PC-3 (cell line): ENCODE measurements at regions not wholly inside any gene's neighbourhood (a gene's known extent, or its start where the extent isn't known, plus 50 kb on each side); places are given as distances from the start of the nearest gene placed in this dataset.

Experiments
- ATAC-seq: fragments of 200-7000 bp; cut with Tn5 transposase; 2 replicates; pipeline ENCODE4 v1.9.1; 2020; ENCODE audit warnings: mild to moderate bottlenecking, moderate library complexity
- BruUV-seq: library from RNA; stranded (reverse); fragments of 400-500 nt; replicated peaks from 2 replicates; lab custom pipeline; 2021; lab: Mats Ljungman, UMichigan
- CTCF ChIA-PET: fragments of 300-600 bp; sonication (Branson Sonifier 250); formaldehyde crosslinking; loops from one replicate; lab custom pipeline; 2022; ENCODE audit warnings: antibody characterized with exemption; lab: Charles Lee
- POLR2A ChIA-PET: fragments of 300-600 bp; sonication (Branson Sonifier 250); formaldehyde crosslinking; loops from one replicate; lab custom pipeline; 2022; ENCODE audit warnings: antibody characterized with exemption; ENCODE audit not compliant: unreplicated experiment; lab: Charles Lee
- DNase-seq: peaks from one replicate; pipeline ENCODE4 v3.0.0-alpha.2; 2015
- H2AFZ ChIP-seq: fragments of 300-600 bp; sonication (generic); 2 replicates; pipeline ENCODE4 v1.6.0; 2016; ENCODE audit warnings: antibody characterized with exemption, low read length
- H3F3A ChIP-seq: fragments of 300-600 bp; sonication (generic); one replicate; pipeline ENCODE4 v1.6.0; 2017; ENCODE audit warnings: antibody characterized with exemption, low read length, control low read depth, mild to moderate bottlenecking; ENCODE audit not compliant: unreplicated experiment
- H3K27ac ChIP-seq: fragments of 300-600 bp; sonication (generic); 2 replicates; pipeline ENCODE4 v1.5.1; 2016; ENCODE audit warnings: mild to moderate bottlenecking, low read length
- H3K27me3 ChIP-seq: fragments of 300-600 bp; sonication (generic); 2 replicates; pipeline ENCODE4 v1.6.1; 2016; ENCODE audit warnings: low read length, mixed read lengths
- H3K36me3 ChIP-seq: fragments of 300-600 bp; sonication (generic); 2 replicates; pipeline ENCODE4 v1.6.1; 2016; ENCODE audit warnings: low read depth, mixed run types, low read length, mixed read lengths
- H3K4me1 ChIP-seq: fragments of 300-600 bp; sonication (generic); 2 replicates; pipeline ENCODE4 v1.5.1; 2016; ENCODE audit warnings: low read length; ENCODE audit not compliant: insufficient read depth
- H3K4me2 ChIP-seq: fragments of 300-600 bp; sonication (generic); 2 replicates; pipeline ENCODE4 v1.6.0; 2016; ENCODE audit warnings: low read length
- H3K4me3 ChIP-seq: fragments of 300-600 bp; sonication (generic); 2 replicates; pipeline ENCODE4 v1.5.1; 2016; ENCODE audit warnings: mild to moderate bottlenecking, low read length, mixed read lengths
- H3K79me2 ChIP-seq: fragments of 300-600 bp; sonication (generic); 2 replicates; pipeline ENCODE4 v1.6.1; 2017; ENCODE audit warnings: low read length, mixed read lengths
- H3K9ac ChIP-seq: fragments of 300-600 bp; sonication (generic); 2 replicates; pipeline ENCODE4 v1.6.0; 2016; ENCODE audit warnings: mild to moderate bottlenecking, low read length
- H3K9me2 ChIP-seq: fragments of 300-600 bp; sonication (generic); replicated peaks from 2 replicates; pipeline ENCODE4 v1.6.1; 2016; ENCODE audit warnings: mixed run types, low read length, mixed read lengths
- H3K9me3 ChIP-seq: fragments of 300-600 bp; sonication (generic); 2 replicates; pipeline ENCODE4 v1.6.1; 2016; ENCODE audit warnings: low read length, mixed read lengths
- H4K20me1 ChIP-seq: fragments of 300-600 bp; sonication (generic); 2 replicates; pipeline ENCODE4 v1.6.1; 2016; ENCODE audit warnings: low read length, mixed read lengths
- EZH2 ChIP-seq: fragments of 300-600 bp; sonication (generic); IDR thresholded peaks from one replicate; pipeline ENCODE4 v1.6.1; 2017; ENCODE audit warnings: antibody characterized with exemption, mild to moderate bottlenecking, low read length; ENCODE audit not compliant: unreplicated experiment
- EZH2phosphoT487 ChIP-seq: fragments of 300-600 bp; sonication (generic); IDR thresholded peaks from 2 replicates; pipeline ENCODE4 v1.6.1; 2018; ENCODE audit warnings: mild to moderate bottlenecking, antibody characterized with exemption, low read length, borderline replicate concordance
- intact Hi-C: fragments of 100-400 bp; cut with micrococcal nuclease; formaldehyde crosslinking; loops from 2 replicates; pipeline ENCODE4 v1.9.0; 2023
- TF ChIP-seq, protein P1 (sequence below): fragments of 300-600 bp; sonication (generic); conservative IDR thresholded peaks from 2 replicates; pipeline ENCODE4 v1.5.1; 2017; ENCODE audit warnings: antibody characterized with exemption, low read depth, mild to moderate bottlenecking, low read length

DNA sequence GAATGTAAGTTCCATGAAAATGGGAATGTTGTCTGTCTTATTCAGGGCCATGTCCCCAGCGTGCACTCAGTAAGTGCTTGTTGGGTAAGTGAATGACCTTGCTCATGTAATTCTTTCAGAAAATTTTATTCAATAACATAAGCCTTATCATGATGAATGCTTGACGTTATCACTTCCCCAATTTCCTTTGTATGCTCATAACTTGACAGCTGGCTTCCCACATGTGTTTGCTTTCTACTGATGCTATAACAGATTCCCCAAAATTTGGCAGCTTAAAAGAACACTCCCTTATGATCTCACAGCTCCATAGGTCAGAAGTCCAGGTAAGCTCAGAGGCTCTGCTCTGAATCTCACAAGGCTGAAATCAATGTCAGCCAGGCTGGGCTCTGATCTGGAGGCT lies 155.8 kb upstream of the POU2AF2 start:
- no peak for DNase-seq
- ChIA-PET POLR2A (no interaction called here), CTCF (no interaction called here)
- no peaks in the 10 kb centered on the region for H3F3A ChIP-seq
- BruUV-seq, result no TSS peak
- no peaks in the 10 kb centered on the region for H3K4me1 ChIP-seq
- no peak overlapping the region for H3K4me3 ChIP-seq
- H2AFZ ChIP-seq, result no peak overlapping the region
- no peaks in the 10 kb centered on the region for H4K20me1 ChIP-seq
- no peak overlapping the region for H3K27ac ChIP-seq
- H3K4me2 ChIP-seq, result no peak overlapping the region
- H3K27me3 ChIP-seq, result peaks cover 43% of the 10 kb centered on the region
- H3K9ac ChIP-seq, result no peak overlapping the region
- no peak for TF ChIP-seq EZH2
- TF ChIP-seq, protein P1, sequence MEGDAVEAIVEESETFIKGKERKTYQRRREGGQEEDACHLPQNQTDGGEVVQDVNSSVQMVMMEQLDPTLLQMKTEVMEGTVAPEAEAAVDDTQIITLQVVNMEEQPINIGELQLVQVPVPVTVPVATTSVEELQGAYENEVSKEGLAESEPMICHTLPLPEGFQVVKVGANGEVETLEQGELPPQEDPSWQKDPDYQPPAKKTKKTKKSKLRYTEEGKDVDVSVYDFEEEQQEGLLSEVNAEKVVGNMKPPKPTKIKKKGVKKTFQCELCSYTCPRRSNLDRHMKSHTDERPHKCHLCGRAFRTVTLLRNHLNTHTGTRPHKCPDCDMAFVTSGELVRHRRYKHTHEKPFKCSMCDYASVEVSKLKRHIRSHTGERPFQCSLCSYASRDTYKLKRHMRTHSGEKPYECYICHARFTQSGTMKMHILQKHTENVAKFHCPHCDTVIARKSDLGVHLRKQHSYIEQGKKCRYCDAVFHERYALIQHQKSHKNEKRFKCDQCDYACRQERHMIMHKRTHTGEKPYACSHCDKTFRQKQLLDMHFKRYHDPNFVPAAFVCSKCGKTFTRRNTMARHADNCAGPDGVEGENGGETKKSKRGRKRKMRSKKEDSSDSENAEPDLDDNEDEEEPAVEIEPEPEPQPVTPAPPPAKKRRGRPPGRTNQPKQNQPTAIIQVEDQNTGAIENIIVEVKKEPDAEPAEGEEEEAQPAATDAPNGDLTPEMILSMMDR, result no peak
- TF ChIP-seq EZH2phosphoT487, result no peak
- no peak for ATAC-seq
- intact Hi-C loops, result no loop called here
- no peaks in the 10 kb centered on the region for H3K9me3 ChIP-seq
- H3K79me2 ChIP-seq, result no peaks in the 10 kb centered on the region
- H3K9me2 ChIP-seq, result no peaks in the 10 kb centered on the region
- no peaks in the 10 kb centered on the region for H3K36me3 ChIP-seq

DNA sequence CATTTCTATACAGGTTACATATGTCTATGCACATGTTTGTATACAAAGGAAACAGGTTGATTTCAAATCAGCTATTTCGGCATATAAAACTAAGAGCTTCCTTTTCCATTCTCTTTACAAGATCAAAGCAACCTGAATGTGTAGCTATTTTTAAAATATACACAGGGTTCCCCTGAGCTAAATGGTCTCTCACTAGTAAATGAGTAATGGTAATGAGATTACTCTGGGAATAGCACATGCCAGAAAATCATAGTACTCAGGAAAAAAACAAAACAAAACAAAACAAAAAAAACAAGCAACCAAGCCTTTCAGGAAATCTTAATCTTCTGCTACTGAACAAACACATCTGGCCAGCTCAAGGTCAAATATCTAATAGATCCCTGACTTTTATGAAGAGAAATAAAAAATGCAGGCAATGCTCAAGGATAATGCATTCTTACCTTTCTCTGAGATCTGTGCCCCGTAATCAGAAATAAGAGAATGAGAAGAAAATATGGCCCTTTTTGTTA lies 156.6 kb upstream of the POU2AF2 start:
- no peaks in the 10 kb centered on the region for H3K79me2 ChIP-seq
- no peaks in the 10 kb centered on the region for H3K9me2 ChIP-seq
- H3K4me3 ChIP-seq, result no peak overlapping the region
- POLR2A ChIA-PET, result no interaction called here
- BruUV-seq, result no TSS peak
- TF ChIP-seq EZH2phosphoT487 (no peak), EZH2 (no peak)
- TF ChIP-seq, protein P1, result no peak
- H3K4me1 ChIP-seq, result no peaks in the 10 kb centered on the region
- DNase-seq (no peak), ATAC-seq (no peak)
- no peaks in the 10 kb centered on the region for H4K20me1 ChIP-seq
- no peaks in the 10 kb centered on the region for H3K9me3 ChIP-seq
- no peak overlapping the region for H3K27ac ChIP-seq
- no peaks in the 10 kb centered on the region for H3K36me3 ChIP-seq
- no peak overlapping the region for H3K9ac ChIP-seq
- peaks cover 40% of the 10 kb centered on the region for H3K27me3 ChIP-seq
- H3K4me2 ChIP-seq, result no peak overlapping the region
- intact Hi-C loops, result no loop called here
- CTCF ChIA-PET, result interaction anchor here (0.6 to 0.7 kb wide), 2 partner anchors 7 to 166 kb away, joined by 4 to 6 read pairs; no protein-coding TSS in a partner anchor
- H2AFZ ChIP-seq, result no peak overlapping the region
- H3F3A ChIP-seq, result no peaks in the 10 kb centered on the region

DNA sequence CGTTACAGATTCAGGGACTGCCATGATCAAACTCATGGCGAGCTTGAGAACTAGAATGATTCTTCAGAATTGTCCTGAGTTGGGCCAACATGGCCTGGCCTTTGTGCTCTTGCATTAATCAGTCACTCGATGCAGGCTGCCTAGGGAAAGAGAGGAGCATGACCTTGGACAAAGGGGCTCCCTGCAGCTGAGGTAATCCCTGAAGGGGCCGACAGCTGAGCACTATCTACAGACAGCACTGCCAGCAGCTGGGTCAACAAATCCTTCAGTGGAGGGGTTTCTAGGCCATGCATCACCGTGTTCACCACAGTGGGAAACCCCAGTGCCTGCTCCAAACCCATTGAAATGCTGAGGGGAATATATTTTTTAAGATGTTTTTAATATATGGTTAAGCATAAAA lies 159.5 kb upstream of the POU2AF2 start:
- ChIA-PET POLR2A (no interaction called here), CTCF (no interaction called here)
- DNase-seq, result no peak
- BruUV-seq, result no TSS peak
- no peak overlapping the region for H3K4me2 ChIP-seq
- no peak for ATAC-seq
- no peaks in the 10 kb centered on the region for H3K9me3 ChIP-seq
- H3K27me3 ChIP-seq, result peaks cover 43% of the 10 kb centered on the region
- H3K36me3 ChIP-seq, result no peaks in the 10 kb centered on the region
- TF ChIP-seq EZH2 (no peak), EZH2phosphoT487 (no peak)
- TF ChIP-seq, protein P1, result no peak
- no peaks in the 10 kb centered on the region for H3F3A ChIP-seq
- no peaks in the 10 kb centered on the region for H4K20me1 ChIP-seq
- H3K4me3 ChIP-seq, result no peak overlapping the region
- H3K79me2 ChIP-seq, result no peaks in the 10 kb centered on the region
- no peaks in the 10 kb centered on the region for H3K4me1 ChIP-seq
- no peak overlapping the region for H2AFZ ChIP-seq
- no peak overlapping the region for H3K27ac ChIP-seq
- no peak overlapping the region for H3K9ac ChIP-seq
- H3K9me2 ChIP-seq, result no peaks in the 10 kb centered on the region
- intact Hi-C loops, result no loop called here
